IPS-NIHi7 (cell line): ENCODE measurements at regions not wholly inside any gene's neighbourhood (a gene's known extent, or its start where the extent isn't known, plus 50 kb on each side); places are given as distances from the start of the nearest gene placed in this dataset.

ENCODE experiments used
- DNase-seq: peaks from one replicate; pipeline ENCODE4 v3.0.0; 2012; ENCODE audit warnings: mixed read lengths; ENCODE audit errors: extremely low spot score

DNA sequence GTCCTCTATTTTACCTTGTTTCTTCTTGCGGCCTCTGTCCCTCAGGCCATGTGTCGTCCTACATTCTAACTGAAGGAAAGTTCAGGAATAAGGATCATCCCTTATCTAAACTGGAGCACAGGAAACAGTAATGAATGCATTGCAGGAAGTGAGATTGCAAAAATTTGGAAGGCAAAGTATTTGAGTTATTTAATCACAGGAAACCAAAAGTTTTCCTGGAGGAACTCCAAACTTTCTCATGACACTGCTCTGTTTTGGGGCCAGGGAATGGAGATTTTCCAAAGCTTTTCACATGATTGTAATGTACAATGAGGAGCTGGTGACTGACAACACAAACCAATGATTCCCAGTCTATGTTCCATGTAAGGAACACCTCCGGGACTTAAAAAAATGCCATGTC is 57.8 kb upstream of the PLSCR4 start:
- no peak for DNase-seq

DNA sequence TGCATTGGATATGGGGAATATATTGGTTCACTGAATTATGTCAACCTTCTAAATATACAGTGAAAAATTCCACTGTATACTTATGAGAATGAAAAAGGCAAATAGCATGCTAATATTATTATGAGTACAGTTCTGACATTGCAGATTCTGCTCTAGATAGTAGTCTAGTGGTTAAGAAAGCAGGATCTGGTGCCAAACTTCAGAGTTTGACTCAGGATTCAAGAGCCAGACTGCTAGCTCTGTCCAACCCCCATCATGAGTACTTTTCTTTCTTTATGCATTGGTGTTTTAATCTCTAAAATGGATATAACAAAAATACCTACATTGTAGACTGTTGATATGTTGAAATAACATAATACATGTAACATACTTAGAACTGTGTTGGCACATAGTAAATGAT is 57.3 kb upstream of the PLSCR4 start:
- no peak for DNase-seq

DNA sequence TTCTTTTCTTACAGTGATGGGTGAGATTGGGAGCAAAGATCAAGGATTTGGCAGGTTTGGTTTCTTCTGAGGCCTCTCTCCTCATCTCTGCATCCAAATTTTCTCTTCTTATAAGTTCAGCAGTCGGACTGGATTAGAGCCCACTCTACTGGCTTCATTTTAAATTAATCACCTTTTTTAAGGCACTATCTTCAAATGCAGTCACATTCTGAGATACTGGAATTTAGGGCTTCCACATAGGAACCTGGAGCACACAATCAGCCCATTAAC is 56.5 kb upstream of the PLSCR4 start:
- DNase-seq = no peak

DNA sequence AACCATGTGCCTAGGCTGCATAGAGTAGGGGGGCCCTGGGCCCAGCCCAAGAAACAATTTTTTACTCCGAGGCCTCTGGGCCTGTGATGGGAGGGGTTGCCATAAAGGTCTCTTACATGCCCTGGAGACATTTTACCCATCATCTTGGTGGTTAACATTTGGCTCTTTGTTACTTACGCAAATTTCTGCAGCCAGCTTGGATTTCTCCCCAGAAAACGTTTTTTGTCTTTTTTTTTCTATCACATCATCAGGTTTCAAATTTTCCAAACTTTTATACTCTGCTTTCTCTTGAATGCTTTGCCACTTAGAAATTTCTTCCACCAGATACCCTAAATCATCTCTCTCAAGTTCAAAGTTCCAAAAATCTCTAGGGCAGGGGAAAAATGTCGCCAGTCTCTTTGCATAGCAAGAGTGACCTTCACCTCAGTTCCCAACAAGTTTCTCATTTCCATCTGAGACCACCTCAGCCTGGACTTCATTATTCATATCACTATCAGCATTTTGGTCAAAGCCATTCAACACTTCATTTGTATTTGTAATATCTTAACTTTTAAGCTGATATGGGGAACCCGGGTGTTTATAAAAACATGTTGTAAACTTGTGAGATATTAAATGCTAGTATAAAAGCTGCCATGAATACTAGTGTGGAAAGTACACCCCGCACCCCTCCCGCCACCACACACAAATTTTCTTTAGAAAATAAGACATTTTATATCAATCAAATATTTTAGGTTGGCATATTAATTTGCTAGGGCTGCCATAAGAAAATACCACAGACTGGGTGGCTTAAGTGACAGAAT is 56.0 kb upstream of the PLSCR4 start:
- no peak for DNase-seq

DNA sequence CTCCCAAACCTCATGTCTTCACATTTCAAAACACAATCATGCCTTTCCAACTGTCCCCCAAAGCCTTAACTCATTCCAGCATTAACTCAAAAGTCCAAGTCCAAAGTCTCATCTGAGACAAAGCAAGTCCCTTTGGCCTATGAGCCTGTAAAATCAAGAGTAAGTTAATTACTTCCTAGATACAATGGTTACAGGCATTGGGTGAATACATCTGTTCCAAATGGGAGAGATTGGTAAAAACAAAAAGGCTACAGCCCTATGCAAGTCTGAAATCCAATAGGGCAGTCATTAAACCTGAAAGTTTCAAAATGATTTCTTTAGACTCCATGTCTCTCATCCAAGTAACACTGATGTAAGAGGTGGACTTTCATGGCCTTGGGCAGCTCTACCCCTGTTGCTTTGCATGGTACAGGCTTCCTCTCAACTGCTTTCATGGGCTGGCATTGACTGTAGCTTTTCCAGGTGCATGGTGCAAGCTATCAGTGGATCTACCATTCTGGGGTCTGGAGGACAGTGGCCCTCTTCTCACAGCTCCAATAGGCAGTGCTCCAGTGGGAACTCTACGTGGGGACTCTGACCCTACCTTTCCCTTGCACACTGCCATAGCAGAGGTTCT is 55.0 kb upstream of the PLSCR4 start:
- no peak for DNase-seq

DNA sequence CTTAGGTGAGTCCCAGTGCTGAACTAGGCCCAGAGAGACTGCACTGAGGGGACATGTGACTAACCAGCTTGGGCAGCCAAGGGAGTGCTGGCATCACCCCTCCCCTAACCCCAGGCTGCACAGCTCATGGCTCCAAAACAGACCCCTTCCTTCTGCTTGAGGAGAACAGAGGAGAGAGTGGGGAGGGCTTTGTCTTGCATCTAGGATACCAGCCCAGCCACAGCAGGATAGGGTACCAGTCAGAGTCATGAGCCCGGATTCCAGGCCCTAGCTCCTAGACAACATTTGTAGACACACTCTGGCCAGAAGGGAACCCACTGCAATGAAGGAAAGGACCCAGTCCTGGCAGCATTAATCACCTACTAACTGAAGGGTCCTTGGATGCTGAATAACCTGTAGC is 49.9 kb upstream of the PLSCR4 start:
- DNase-seq = no peak
